HEK293 (cell line): ENCODE measurements at regions not wholly inside any gene's neighbourhood (a gene's known extent, or its start where the extent isn't known, plus 50 kb on each side); places are given as distances from the start of the nearest gene placed in this dataset.

Source experiments
- CTCF ChIA-PET: fragments of 350-600 bp; formaldehyde crosslinking; extraction: SDS; loops from one replicate; lab custom pipeline; 2021; ENCODE audit warnings: antibody characterized with exemption; lab: Yijun Ruan, JAX
- POLR2A ChIA-PET: fragments of 300-600 bp; formaldehyde crosslinking; extraction: SDS; loops from one replicate; lab custom pipeline; 2020; ENCODE audit warnings: antibody characterized with exemption, inconsistent platforms; lab: Yijun Ruan, JAX
- H3K27ac ChIP-seq: fragments of 200-500 bp; sonication (Bioruptor generic); 2 replicates; pipeline ENCODE4 v1.5.1; 2014; ENCODE audit warnings: low read depth, low read length, control low read depth, inconsistent platforms; ENCODE audit errors: extremely low read depth
- H3K36me3 ChIP-seq, 2 experiments: fragments of 200-500 bp in 1 of 2; sonication (Bioruptor generic) in 1 of 2; 1 replicate in 1 of 2; 2 replicates in 1 of 2; pipeline ENCODE4 v1.5.1; 2014 to 2017; ENCODE audit warnings: inconsistent platforms in 2 of 2, low read length in 2 of 2; ENCODE audit not compliant: control insufficient read depth in 2 of 2, insufficient read depth in 1 of 2
- H3K4me1 ChIP-seq: fragments of 200-500 bp; sonication (Bioruptor generic); 2 replicates; pipeline ENCODE4 v1.5.1; 2014; ENCODE audit warnings: mild to moderate bottlenecking, low read length, inconsistent platforms; ENCODE audit not compliant: control insufficient read depth, insufficient read depth
- H3K4me3 ChIP-seq: 2 replicates; pipeline ENCODE4 v1.5.1; 2011; ENCODE audit warnings: low read depth, mild to moderate bottlenecking, control low read depth, low read length, moderate library complexity
- H3K9me3 ChIP-seq: fragments of 200-500 bp; sonication (Bioruptor generic); 2 replicates; pipeline ENCODE4 v1.5.1; 2014; ENCODE audit warnings: low read depth, low read length, inconsistent platforms; ENCODE audit not compliant: control insufficient read depth, insufficient read depth
- AEBP2 ChIP-seq: fragments of 450-650 bp; formaldehyde crosslinking; IDR thresholded peaks from 2 replicates; pipeline ENCODE4 v1.5.1; 2016; ENCODE audit warnings: missing biosample characterization, missing genetic modification characterization, borderline replicate concordance
- MYNN ChIP-seq: fragments of 450-650 bp; formaldehyde crosslinking; IDR thresholded peaks from 2 replicates; pipeline ENCODE4 v1.5.1; 2016; ENCODE audit warnings: missing biosample characterization, missing genetic modification characterization, borderline replicate concordance
- ZBTB1 ChIP-seq: fragments of 450-650 bp; formaldehyde crosslinking; IDR thresholded peaks from 2 replicates; pipeline ENCODE4 v1.5.1; 2016; ENCODE audit warnings: missing biosample characterization, missing genetic modification characterization
- ZBTB21 ChIP-seq: fragments of 450-650 bp; formaldehyde crosslinking; IDR thresholded peaks from 2 replicates; pipeline ENCODE4 v1.5.1; 2017; ENCODE audit warnings: missing biosample characterization, missing genetic modification characterization
- ZBTB26 ChIP-seq: fragments of 450-650 bp; formaldehyde crosslinking; optimal IDR thresholded peaks from 2 replicates; pipeline ENCODE3; 2016; ENCODE audit warnings: missing biosample characterization, mild to moderate bottlenecking, missing genetic modification characterization
- ZBTB44 ChIP-seq: fragments of 450-650 bp; IDR thresholded peaks from 2 replicates; pipeline ENCODE4 v1.5.1; 2018; ENCODE audit warnings: missing biosample characterization, mild to moderate bottlenecking, missing genetic modification characterization
- ZBTB48 ChIP-seq: fragments of 450-650 bp; formaldehyde crosslinking; IDR thresholded peaks from 2 replicates; pipeline ENCODE4 v1.5.1; 2016; ENCODE audit warnings: missing biosample characterization, missing genetic modification characterization
- ZEB2 ChIP-seq: fragments of 450-650 bp; formaldehyde crosslinking; IDR thresholded peaks from 2 replicates; pipeline ENCODE4 v1.5.1; 2016; ENCODE audit warnings: missing biosample characterization, missing genetic modification characterization
- ZFP3 ChIP-seq: fragments of 450-650 bp; formaldehyde crosslinking; IDR thresholded peaks from 2 replicates; pipeline ENCODE4 v1.5.1; 2016; ENCODE audit warnings: low read depth, missing biosample characterization, missing genetic modification characterization
- ZNF214 ChIP-seq: fragments of 450-650 bp; formaldehyde crosslinking; IDR thresholded peaks from 2 replicates; pipeline ENCODE4 v1.5.1; 2017; ENCODE audit warnings: missing biosample characterization, mild to moderate bottlenecking, missing genetic modification characterization, borderline replicate concordance
- ZNF341 ChIP-seq: fragments of 450-650 bp; formaldehyde crosslinking; IDR thresholded peaks from 2 replicates; pipeline ENCODE4; 2016; ENCODE audit warnings: low read depth, missing biosample characterization, missing genetic modification characterization
- ZNF350 ChIP-seq: fragments of 450-650 bp; formaldehyde crosslinking; IDR thresholded peaks from 2 replicates; pipeline ENCODE4 v1.5.0; 2017; ENCODE audit warnings: missing biosample characterization, mild to moderate bottlenecking, missing genetic modification characterization
- ZNF366 ChIP-seq: fragments of 450-650 bp; formaldehyde crosslinking; conservative IDR thresholded peaks from 2 replicates; pipeline ENCODE4 v1.5.1; 2016; ENCODE audit warnings: missing biosample characterization, missing genetic modification characterization
- ZNF488 ChIP-seq: fragments of 450-650 bp; formaldehyde crosslinking; IDR thresholded peaks from 2 replicates; pipeline ENCODE4 v1.5.1; 2016; ENCODE audit warnings: missing biosample characterization, missing genetic modification characterization
- ZNF596 ChIP-seq: fragments of 450-650 bp; IDR thresholded peaks from 2 replicates; pipeline ENCODE4 v1.5.0; 2018; ENCODE audit warnings: missing biosample characterization, mild to moderate bottlenecking, missing genetic modification characterization, moderate library complexity
- ZNF692 ChIP-seq: fragments of 450-650 bp; formaldehyde crosslinking; IDR thresholded peaks from 2 replicates; pipeline ENCODE4 v1.5.1; 2016; ENCODE audit warnings: missing biosample characterization, missing genetic modification characterization
- ZNF830 ChIP-seq: fragments of 450-650 bp; IDR thresholded peaks from 2 replicates; pipeline ENCODE4 v1.5.0; 2018; ENCODE audit warnings: missing biosample characterization, missing genetic modification characterization, low read depth, mild to moderate bottlenecking, moderate library complexity
- ZSCAN16 ChIP-seq: fragments of 450-650 bp; formaldehyde crosslinking; IDR thresholded peaks from 2 replicates; pipeline ENCODE4 v1.5.1; 2016; ENCODE audit warnings: missing biosample characterization, missing genetic modification characterization
- ZSCAN5A ChIP-seq: fragments of 450-650 bp; formaldehyde crosslinking; IDR thresholded peaks from 2 replicates; pipeline ENCODE4 v1.5.1; 2016; ENCODE audit warnings: missing biosample characterization, missing genetic modification characterization

GRCh38 chr2:124975648-124976047, 950.6 kb downstream of the CNTNAP5 start:
- no peaks in the 10 kb centered on the region for H3K9me3 ChIP-seq
- no peak overlapping the region for H3K27ac ChIP-seq
- ChIA-PET POLR2A (no interaction called here), CTCF (no interaction called here)
- no peaks in the 10 kb centered on the region for H3K36me3 ChIP-seq
- H3K4me3 ChIP-seq = no peak overlapping the region
- no peaks in the 10 kb centered on the region for H3K4me1 ChIP-seq
- no peak for TF ChIP-seq ZNF350 (tag by site-specific recombination)
- TF ChIP-seq ZBTB48 = no peak
- TF ChIP-seq ZBTB44 (tag by site-specific recombination) = no peak
- no peak for TF ChIP-seq ZSCAN16 (tag by site-specific recombination)

- TF ChIP-seq ZNF830 (tag by site-specific recombination) (no peak), AEBP2 (tag by site-specific recombination) (no peak), ZEB2 (tag by site-specific recombination) (no peak), ZBTB21 (no peak)
- ChIA-PET CTCF (no interaction called here), POLR2A (no interaction called here)
- Histone ChIP-seq H3K36me3 (no peaks in the 10 kb centered on the region), H3K9me3 (no peaks in the 10 kb centered on the region), H3K4me3 (no peak overlapping the region), H3K27ac (no peak overlapping the region), H3K4me1 (no peaks in the 10 kb centered on the region)
Observed at GRCh38 chr2:124978597-124978996, 953.5 kb downstream of the CNTNAP5 start.

GRCh38 chr2:124983595-124983994, 958.5 kb downstream of the CNTNAP5 start:
- CTCF ChIA-PET = no interaction called here
- no peaks in the 10 kb centered on the region for H3K36me3 ChIP-seq
- no peaks in the 10 kb centered on the region for H3K9me3 ChIP-seq
- H3K27ac ChIP-seq = no peak overlapping the region
- H3K4me1 ChIP-seq = no peaks in the 10 kb centered on the region
- H3K4me3 ChIP-seq = no peak overlapping the region
- POLR2A ChIA-PET = no interaction called here
- TF ChIP-seq ZNF214 (no peak), ZBTB26 (no peak), ZNF366 (tag by site-specific recombination) (no peak), ZNF488 (no peak), ZFP3 (tag by site-specific recombination) (no peak)

GRCh38 chr2:124985270-124985669, 960.2 kb downstream of the CNTNAP5 start:
- CTCF ChIA-PET = no interaction called here
- no peak overlapping the region for H3K4me3 ChIP-seq
- no peaks in the 10 kb centered on the region for H3K9me3 ChIP-seq
- H3K4me1 ChIP-seq = no peaks in the 10 kb centered on the region
- POLR2A ChIA-PET = no interaction called here
- no peaks in the 10 kb centered on the region for H3K36me3 ChIP-seq
- H3K27ac ChIP-seq = no peak overlapping the region
- no peak for TF ChIP-seq MYNN (tag by site-specific recombination)
- TF ChIP-seq ZBTB1 (tag by site-specific recombination) = no peak
- no peak for TF ChIP-seq ZNF692
- no peak for TF ChIP-seq ZNF596
- TF ChIP-seq ZNF341 (tag by site-specific recombination) = no peak
- no peak for TF ChIP-seq ZSCAN5A (tag by site-specific recombination)
- TF ChIP-seq ZNF488 = no peak
